ENCODE measurements at regions not wholly inside any gene's neighbourhood (a gene's known extent, or its start where the extent isn't known, plus 50 kb on each side); places are given as distances from the start of the nearest gene placed in this dataset.

DNA sequence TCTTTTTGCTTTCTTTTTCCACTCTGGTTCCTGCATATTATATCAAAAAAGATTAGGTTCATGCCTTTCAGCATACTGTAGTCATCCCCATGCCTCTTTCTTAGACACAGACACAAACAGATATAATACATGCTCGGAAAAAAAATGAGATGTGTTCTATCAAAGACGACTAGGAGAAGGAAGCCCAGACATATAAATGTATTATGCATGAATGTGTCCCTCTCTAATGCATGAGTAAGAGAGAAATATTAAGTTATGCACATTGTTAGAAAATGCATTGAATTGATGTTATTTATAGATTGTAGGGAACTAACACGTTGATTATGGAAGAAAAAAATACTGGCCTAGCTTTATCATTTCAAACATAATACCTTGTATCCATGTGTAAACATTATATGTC, 252.4 kb upstream of the BCHE start:
- TF ChIP-seq, protein P1, sequence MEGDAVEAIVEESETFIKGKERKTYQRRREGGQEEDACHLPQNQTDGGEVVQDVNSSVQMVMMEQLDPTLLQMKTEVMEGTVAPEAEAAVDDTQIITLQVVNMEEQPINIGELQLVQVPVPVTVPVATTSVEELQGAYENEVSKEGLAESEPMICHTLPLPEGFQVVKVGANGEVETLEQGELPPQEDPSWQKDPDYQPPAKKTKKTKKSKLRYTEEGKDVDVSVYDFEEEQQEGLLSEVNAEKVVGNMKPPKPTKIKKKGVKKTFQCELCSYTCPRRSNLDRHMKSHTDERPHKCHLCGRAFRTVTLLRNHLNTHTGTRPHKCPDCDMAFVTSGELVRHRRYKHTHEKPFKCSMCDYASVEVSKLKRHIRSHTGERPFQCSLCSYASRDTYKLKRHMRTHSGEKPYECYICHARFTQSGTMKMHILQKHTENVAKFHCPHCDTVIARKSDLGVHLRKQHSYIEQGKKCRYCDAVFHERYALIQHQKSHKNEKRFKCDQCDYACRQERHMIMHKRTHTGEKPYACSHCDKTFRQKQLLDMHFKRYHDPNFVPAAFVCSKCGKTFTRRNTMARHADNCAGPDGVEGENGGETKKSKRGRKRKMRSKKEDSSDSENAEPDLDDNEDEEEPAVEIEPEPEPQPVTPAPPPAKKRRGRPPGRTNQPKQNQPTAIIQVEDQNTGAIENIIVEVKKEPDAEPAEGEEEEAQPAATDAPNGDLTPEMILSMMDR (IDR thresholded peaks at IDR 0.05), result no peak
- TF ChIP-seq POLR2AphosphoS5 (IDR thresholded peaks at IDR 0.05; ENCODE audit: insufficient read depth in 1 of 2, low read depth in 1 of 2), result no peak

Measured in vagina (tissue), 2 donors.